HEK293 (cell line): ENCODE measurements at regions not wholly inside any gene's neighbourhood (a gene's known extent, or its start where the extent isn't known, plus 50 kb on each side); places are given as distances from the start of the nearest gene placed in this dataset.
"Not testable (repeated sequence)": the region's sequence is repeated elsewhere in the genome, so short reads cannot be mapped to it uniquely, and the experiment has no call there.

Source experiments
- CTCF ChIA-PET: fragments of 350-600 bp; formaldehyde crosslinking; extraction: SDS; loops from one replicate; lab custom pipeline; 2021; ENCODE audit warnings: antibody characterized with exemption; lab: Yijun Ruan, JAX
- POLR2A ChIA-PET: fragments of 300-600 bp; formaldehyde crosslinking; extraction: SDS; loops from one replicate; lab custom pipeline; 2020; ENCODE audit warnings: antibody characterized with exemption, inconsistent platforms; lab: Yijun Ruan, JAX
- H3K27ac ChIP-seq: fragments of 200-500 bp; sonication (Bioruptor generic); 2 replicates; pipeline ENCODE4 v1.5.1; 2014; ENCODE audit warnings: low read depth, low read length, control low read depth, inconsistent platforms; ENCODE audit errors: extremely low read depth
- H3K36me3 ChIP-seq, 2 experiments: fragments of 200-500 bp in 1 of 2; sonication (Bioruptor generic) in 1 of 2; 1 replicate in 1 of 2; 2 replicates in 1 of 2; pipeline ENCODE4 v1.5.1; 2014 to 2017; ENCODE audit warnings: inconsistent platforms in 2 of 2, low read length in 2 of 2; ENCODE audit not compliant: control insufficient read depth in 2 of 2, insufficient read depth in 1 of 2
- H3K4me1 ChIP-seq: fragments of 200-500 bp; sonication (Bioruptor generic); 2 replicates; pipeline ENCODE4 v1.5.1; 2014; ENCODE audit warnings: mild to moderate bottlenecking, low read length, inconsistent platforms; ENCODE audit not compliant: control insufficient read depth, insufficient read depth
- H3K4me3 ChIP-seq: 2 replicates; pipeline ENCODE4 v1.5.1; 2011; ENCODE audit warnings: low read depth, mild to moderate bottlenecking, control low read depth, low read length, moderate library complexity
- H3K9me3 ChIP-seq: fragments of 200-500 bp; sonication (Bioruptor generic); 2 replicates; pipeline ENCODE4 v1.5.1; 2014; ENCODE audit warnings: low read depth, low read length, inconsistent platforms; ENCODE audit not compliant: control insufficient read depth, insufficient read depth
- KLF9 ChIP-seq: fragments of 450-650 bp; formaldehyde crosslinking; IDR thresholded peaks from 2 replicates; pipeline ENCODE4 v1.5.1; 2016; ENCODE audit warnings: missing biosample characterization, missing genetic modification characterization, low read depth
- OVOL3 ChIP-seq: fragments of 450-650 bp; formaldehyde crosslinking; IDR thresholded peaks from 2 replicates; pipeline ENCODE4 v1.5.1; 2016; ENCODE audit warnings: missing biosample characterization, missing genetic modification characterization
- ZFP69B ChIP-seq: fragments of 450-650 bp; formaldehyde crosslinking; IDR thresholded peaks from 2 replicates; pipeline ENCODE4 v1.5.1; 2016; ENCODE audit warnings: missing biosample characterization, missing genetic modification characterization
- ZNF174 ChIP-seq: fragments of 450-650 bp; formaldehyde crosslinking; IDR thresholded peaks from 2 replicates; pipeline ENCODE4 v1.5.0; 2017; ENCODE audit warnings: missing biosample characterization, mild to moderate bottlenecking, missing genetic modification characterization
- ZNF221 ChIP-seq: fragments of 450-650 bp; formaldehyde crosslinking; IDR thresholded peaks from 2 replicates; pipeline ENCODE4 v1.5.1; 2017; ENCODE audit warnings: missing biosample characterization, missing genetic modification characterization, borderline replicate concordance
- ZNF423 ChIP-seq: fragments of 450-650 bp; formaldehyde crosslinking; IDR thresholded peaks from 2 replicates; pipeline ENCODE4 v1.5.1; 2016; ENCODE audit warnings: missing biosample characterization, missing genetic modification characterization
- ZNF473 ChIP-seq: fragments of 450-650 bp; formaldehyde crosslinking; IDR thresholded peaks from 2 replicates; pipeline ENCODE4 v1.5.1; 2017; ENCODE audit warnings: missing biosample characterization, missing genetic modification characterization
- ZNF514 ChIP-seq: fragments of 450-650 bp; formaldehyde crosslinking; IDR thresholded peaks from 2 replicates; pipeline ENCODE4 v1.5.1; 2016; ENCODE audit warnings: missing biosample characterization, missing genetic modification characterization
- ZNF629 ChIP-seq: fragments of 450-650 bp; formaldehyde crosslinking; IDR thresholded peaks from 2 replicates; pipeline ENCODE4 v1.5.1; 2017; ENCODE audit warnings: missing biosample characterization, missing genetic modification characterization
- ZNF768 ChIP-seq: fragments of 450-650 bp; formaldehyde crosslinking; IDR thresholded peaks from 2 replicates; pipeline ENCODE4 v1.5.1; 2018; ENCODE audit warnings: missing biosample characterization, mild to moderate bottlenecking, missing genetic modification characterization
- TF ChIP-seq, protein P1 (sequence below): fragments of 450-650 bp; formaldehyde crosslinking; conservative IDR thresholded peaks from 2 replicates; pipeline ENCODE4 v1.5.1; 2016; ENCODE audit warnings: low read depth, missing biosample characterization, missing genetic modification characterization
- TF ChIP-seq, protein P2 (sequence below): fragments of 450-650 bp; formaldehyde crosslinking; optimal IDR thresholded peaks from 2 replicates; pipeline ENCODE3; 2016; ENCODE audit warnings: missing biosample characterization, mild to moderate bottlenecking, missing genetic modification characterization
- TF ChIP-seq, protein P3 (sequence below): fragments of 450-650 bp; formaldehyde crosslinking; IDR thresholded peaks from 2 replicates; pipeline ENCODE4 v1.5.1; 2016; ENCODE audit warnings: missing biosample characterization, missing genetic modification characterization, low read depth
- TF ChIP-seq, protein P4 (sequence below): fragments of 450-650 bp; formaldehyde crosslinking; IDR thresholded peaks from 2 replicates; pipeline ENCODE4 v1.5.1; 2016; ENCODE audit warnings: missing biosample characterization, missing genetic modification characterization

DNA sequence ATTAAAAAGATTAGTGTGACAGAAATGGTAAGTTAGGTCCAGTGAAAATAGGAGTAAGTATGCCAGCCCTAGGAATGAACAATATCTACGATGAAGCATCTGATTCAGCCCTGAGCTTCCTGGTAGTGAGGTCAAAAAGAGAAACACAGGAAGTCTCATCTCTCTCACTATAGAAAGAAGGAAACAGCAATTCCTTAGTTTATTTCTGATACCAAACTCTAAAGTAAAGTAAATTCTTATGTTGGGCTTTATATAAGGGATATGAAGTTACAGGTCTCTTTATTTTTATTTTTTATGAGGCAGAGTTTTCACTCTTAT, 76.7 kb upstream of the RFLNA start (continued):
- TF ChIP-seq, protein P1, sequence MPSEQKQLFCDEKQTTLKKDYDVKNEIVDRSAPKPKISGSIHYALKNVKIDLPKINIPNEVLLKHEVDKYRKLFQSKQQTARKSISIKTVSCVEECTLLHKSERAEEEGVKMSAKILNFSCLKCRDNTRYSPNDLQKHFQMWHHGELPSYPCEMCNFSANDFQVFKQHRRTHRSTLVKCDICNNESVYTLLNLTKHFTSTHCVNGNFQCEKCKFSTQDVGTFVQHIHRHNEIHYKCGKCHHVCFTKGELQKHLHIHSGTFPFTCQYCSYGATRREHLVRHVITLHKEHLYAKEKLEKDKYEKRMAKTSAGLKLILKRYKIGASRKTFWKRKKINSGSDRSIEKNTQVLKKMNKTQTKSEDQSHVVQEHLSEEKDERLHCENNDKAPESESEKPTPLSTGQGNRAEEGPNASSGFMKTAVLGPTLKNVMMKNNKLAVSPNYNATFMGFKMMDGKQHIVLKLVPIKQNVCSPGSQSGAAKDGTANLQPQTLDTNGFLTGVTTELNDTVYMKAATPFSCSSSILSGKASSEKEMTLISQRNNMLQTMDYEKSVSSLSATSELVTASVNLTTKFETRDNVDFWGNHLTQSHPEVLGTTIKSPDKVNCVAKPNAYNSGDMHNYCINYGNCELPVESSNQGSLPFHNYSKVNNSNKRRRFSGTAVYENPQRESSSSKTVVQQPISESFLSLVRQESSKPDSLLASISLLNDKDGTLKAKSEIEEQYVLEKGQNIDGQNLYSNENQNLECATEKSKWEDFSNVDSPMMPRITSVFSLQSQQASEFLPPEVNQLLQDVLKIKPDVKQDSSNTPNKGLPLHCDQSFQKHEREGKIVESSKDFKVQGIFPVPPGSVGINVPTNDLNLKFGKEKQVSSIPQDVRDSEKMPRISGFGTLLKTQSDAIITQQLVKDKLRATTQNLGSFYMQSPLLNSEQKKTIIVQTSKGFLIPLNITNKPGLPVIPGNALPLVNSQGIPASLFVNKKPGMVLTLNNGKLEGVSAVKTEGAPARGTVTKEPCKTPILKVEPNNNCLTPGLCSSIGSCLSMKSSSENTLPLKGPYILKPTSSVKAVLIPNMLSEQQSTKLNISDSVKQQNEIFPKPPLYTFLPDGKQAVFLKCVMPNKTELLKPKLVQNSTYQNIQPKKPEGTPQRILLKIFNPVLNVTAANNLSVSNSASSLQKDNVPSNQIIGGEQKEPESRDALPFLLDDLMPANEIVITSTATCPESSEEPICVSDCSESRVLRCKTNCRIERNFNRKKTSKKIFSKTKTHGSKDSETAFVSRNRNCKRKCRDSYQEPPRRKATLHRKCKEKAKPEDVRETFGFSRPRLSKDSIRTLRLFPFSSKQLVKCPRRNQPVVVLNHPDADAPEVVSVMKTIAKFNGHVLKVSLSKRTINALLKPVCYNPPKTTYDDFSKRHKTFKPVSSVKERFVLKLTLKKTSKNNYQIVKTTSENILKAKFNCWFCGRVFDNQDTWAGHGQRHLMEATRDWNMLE: no peak
- TF ChIP-seq ZNF221: no peak
- TF ChIP-seq, protein P2, sequence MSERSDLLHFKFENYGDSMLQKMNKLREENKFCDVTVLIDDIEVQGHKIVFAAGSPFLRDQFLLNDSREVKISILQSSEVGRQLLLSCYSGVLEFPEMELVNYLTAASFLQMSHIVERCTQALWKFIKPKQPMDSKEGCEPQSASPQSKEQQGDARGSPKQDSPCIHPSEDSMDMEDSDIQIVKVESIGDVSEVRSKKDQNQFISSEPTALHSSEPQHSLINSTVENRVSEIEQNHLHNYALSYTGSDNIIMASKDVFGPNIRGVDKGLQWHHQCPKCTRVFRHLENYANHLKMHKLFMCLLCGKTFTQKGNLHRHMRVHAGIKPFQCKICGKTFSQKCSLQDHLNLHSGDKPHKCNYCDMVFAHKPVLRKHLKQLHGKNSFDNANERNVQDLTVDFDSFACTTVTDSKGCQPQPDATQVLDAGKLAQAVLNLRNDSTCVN (tag by site-specific recombination): no peak
- no peak for TF ChIP-seq ZNF768 (tag by site-specific recombination)
- TF ChIP-seq ZNF423 (tag by site-specific recombination): no peak
- TF ChIP-seq, protein P3, sequence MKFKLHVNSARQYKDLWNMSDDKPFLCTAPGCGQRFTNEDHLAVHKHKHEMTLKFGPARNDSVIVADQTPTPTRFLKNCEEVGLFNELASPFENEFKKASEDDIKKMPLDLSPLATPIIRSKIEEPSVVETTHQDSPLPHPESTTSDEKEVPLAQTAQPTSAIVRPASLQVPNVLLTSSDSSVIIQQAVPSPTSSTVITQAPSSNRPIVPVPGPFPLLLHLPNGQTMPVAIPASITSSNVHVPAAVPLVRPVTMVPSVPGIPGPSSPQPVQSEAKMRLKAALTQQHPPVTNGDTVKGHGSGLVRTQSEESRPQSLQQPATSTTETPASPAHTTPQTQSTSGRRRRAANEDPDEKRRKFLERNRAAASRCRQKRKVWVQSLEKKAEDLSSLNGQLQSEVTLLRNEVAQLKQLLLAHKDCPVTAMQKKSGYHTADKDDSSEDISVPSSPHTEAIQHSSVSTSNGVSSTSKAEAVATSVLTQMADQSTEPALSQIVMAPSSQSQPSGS (tag by site-specific recombination): no peak
- TF ChIP-seq ZNF473 (tag by site-specific recombination): no peak
- no peak for TF ChIP-seq KLF9 (tag by site-specific recombination)
- TF ChIP-seq ZNF629: no peak
- TF ChIP-seq, all 188 proteins: peak for 0

DNA sequence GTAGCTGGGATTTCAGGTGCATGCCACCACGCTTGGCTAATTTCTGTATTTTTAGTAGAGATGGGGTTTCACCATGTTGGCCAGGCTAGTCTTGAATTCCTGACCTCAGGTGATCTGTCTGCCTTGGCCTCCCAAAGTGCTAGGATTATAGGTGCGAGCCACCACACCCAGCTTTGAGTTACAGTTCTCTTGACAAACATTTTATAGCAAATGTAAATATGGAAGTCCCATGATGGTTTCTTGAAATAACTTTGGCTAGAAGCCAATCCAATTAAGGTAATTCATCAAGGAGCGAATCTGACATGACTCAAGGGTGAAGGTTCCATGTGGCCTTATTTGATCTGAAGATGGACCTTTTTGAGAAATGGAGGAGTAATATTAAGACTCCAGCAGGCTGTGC, 76.2 kb upstream of the RFLNA start:
- H3K9me3 ChIP-seq, CTCF ChIA-PET, POLR2A ChIA-PET, H3K4me1 ChIP-seq, H3K4me3 ChIP-seq, H3K36me3 ChIP-seq, H3K27ac ChIP-seq: not testable (repeated sequence)

DNA sequence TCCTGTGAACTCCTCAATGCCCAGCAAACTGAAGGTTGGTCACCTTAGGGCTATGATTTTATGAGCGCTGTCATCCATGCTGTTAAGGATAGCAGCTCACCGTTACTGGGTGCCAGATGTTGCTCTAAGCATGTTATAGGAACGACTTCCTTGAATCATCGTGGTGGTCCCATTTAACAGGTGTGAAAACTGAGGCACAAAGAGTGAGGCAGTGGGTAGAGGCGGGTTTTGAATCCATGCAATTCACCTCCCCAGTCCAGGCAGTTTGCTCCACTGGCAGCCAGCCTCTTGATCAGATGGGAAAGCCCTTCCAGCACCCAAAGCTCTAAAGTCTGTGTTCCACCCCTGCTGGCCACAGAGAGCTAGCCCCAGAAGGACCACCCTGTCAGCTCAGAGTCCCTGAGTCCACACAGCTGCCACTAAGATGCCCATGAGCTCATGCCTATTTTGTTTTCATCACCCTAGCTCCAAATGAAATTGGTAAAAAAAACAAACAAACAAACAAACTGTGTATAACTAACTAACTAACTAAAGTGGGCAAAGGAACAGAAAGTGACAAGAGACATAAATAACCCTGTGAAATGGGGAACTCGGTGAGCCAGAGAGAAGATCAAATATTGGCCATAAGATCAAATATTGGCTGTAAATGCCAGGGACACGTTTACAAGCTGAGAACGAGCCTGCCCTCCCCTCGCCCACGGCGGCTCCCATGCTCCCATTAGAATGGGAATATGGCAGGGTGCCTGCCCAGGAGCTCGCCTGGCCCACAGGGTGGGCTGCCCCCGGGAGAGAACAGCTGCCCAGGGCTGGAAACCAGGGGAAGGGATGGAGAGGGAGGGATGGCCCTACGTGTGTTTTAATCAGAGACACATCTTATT, 72.3 kb upstream of the RFLNA start:
- H3K9me3 ChIP-seq: no peaks in the 10 kb centered on the region
- TF ChIP-seq, protein P4, sequence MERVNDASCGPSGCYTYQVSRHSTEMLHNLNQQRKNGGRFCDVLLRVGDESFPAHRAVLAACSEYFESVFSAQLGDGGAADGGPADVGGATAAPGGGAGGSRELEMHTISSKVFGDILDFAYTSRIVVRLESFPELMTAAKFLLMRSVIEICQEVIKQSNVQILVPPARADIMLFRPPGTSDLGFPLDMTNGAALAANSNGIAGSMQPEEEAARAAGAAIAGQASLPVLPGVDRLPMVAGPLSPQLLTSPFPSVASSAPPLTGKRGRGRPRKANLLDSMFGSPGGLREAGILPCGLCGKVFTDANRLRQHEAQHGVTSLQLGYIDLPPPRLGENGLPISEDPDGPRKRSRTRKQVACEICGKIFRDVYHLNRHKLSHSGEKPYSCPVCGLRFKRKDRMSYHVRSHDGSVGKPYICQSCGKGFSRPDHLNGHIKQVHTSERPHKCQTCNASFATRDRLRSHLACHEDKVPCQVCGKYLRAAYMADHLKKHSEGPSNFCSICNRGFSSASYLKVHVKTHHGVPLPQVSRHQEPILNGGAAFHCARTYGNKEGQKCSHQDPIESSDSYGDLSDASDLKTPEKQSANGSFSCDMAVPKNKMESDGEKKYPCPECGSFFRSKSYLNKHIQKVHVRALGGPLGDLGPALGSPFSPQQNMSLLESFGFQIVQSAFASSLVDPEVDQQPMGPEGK (tag by site-specific recombination): no peak
- TF ChIP-seq ZNF514 (tag by site-specific recombination) (no peak), ZNF174 (tag by site-specific recombination) (no peak), OVOL3 (tag by site-specific recombination) (no peak), ZFP69B (tag by site-specific recombination) (no peak)
- peaks cover 4% of the 10 kb centered on the region for H3K4me1 ChIP-seq
- H3K4me3 ChIP-seq: no peak overlapping the region
- POLR2A ChIA-PET: no interaction called here
- no peak overlapping the region for H3K27ac ChIP-seq
- CTCF ChIA-PET: interaction anchor here (0.6 kb wide), 1 partner anchor 26 kb away, joined by 4 read pairs; no protein-coding TSS in a partner anchor
- H3K36me3 ChIP-seq: no peaks in the 10 kb centered on the region

DNA sequence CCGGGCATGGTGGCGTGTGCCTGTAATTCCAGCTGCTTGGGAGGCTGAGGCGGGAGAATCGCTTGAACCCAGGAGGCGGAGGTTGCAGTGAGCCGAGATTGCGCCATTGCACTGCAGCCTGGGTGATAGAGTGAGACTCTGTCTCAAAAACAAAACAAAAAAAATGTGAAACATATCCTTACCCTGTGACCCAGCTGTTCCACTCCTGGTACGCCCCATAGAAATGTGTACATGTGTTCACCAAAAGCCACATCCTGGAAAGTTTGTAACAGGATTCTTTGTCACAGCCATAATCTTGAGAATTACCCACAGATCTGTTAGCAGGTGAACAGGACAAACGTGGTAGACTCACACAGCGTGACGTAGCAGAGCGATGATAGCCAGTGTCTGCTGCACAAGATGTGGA, 71.2 kb upstream of the RFLNA start:
- H3K4me1 ChIP-seq: not testable (repeated sequence)
- POLR2A ChIA-PET: interaction anchor here (1.1 kb wide), 1 partner anchor 26 kb away, joined by 3 read pairs; no protein-coding TSS in a partner anchor
- CTCF ChIA-PET: interaction anchor here (0.7 kb wide), 1 partner anchor 137 kb away, joined by 4 read pairs; no protein-coding TSS in a partner anchor

More for the DNA sequence above, 71.2 kb upstream of the RFLNA start:
- not testable (repeated sequence) for H3K36me3 ChIP-seq, H3K4me3 ChIP-seq, H3K9me3 ChIP-seq, H3K27ac ChIP-seq
